ENCODE measurements at regions not wholly inside any gene's neighbourhood (a gene's known extent, or its start where the extent isn't known, plus 50 kb on each side); places are given as distances from the start of the nearest gene placed in this dataset.
"Not testable (repeated sequence)": the region's sequence is repeated elsewhere in the genome, so short reads cannot be mapped to it uniquely, and the experiment has no call there.

- DNase-seq (ENCODE audit: low read depth) = no peak
Measured at GRCh38 chr2:132272713-132273112, 111.0 kb upstream of the ANKRD30BL start.

DNA sequence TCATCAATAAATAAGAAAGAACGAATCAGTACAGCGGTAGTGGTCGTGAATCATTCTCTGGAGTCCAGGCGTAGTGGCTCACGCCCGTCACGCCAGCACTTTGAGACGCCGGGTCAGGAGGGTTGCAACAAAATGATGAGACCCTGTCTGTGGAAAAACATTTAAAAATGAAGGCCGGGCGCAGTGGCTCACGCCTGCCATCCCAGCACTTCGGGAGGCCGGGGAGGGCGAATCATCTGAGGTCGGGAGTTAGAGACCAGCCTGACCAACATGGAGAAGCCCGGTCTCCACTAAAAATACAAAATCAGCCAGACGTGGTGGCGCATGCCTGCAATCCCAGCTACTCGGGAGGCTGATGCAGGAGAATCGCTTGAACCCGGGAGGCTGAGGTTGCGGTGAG, 111.8 kb upstream of the ANKRD30BL start:
- DNase-seq (ENCODE audit: low read depth) = not testable (repeated sequence)

DNA sequence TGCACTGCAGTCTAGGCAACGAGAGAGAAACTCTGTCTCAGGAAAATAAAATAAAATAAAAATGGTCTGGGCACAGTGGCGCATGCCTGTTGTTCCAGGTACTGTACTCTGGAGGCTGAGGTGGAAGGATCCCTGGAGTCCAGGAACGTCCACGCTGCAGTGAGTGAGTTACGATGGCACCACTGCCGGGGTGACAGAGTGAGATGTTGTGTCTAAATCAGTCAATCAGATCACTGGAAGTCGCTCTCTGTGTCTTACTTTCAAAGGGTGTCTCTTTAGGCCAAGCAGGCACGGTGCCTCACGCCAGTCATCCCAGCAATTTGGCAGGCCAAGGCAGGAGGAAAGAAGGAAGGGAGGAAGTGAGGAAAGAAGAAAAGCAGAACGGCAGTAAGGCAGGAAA, 112.2 kb upstream of the ANKRD30BL start:
- no peak for DNase-seq (ENCODE audit: low read depth)

DNA sequence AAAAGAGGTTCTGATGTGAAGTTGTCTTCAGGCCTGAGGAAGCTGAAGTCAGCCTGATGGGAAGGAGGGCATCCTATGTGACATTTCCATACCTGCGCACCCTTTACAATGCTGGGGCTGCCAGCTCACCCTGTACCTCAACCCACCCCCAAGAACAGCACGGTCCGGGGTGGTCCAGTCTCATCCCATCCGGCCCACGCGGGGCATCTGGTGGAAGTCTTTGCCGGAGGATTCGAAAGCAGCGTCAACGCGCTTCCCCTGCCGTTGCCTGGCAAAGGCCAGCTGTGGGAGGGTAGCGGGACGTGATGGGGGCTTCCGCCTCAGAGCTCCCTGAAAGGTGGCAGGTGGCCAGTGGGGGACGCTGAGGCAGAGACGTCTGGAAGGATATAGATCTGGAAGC, 113.6 kb upstream of the ANKRD30BL start:
- no peak for DNase-seq (ENCODE audit: low read depth)

DNA sequence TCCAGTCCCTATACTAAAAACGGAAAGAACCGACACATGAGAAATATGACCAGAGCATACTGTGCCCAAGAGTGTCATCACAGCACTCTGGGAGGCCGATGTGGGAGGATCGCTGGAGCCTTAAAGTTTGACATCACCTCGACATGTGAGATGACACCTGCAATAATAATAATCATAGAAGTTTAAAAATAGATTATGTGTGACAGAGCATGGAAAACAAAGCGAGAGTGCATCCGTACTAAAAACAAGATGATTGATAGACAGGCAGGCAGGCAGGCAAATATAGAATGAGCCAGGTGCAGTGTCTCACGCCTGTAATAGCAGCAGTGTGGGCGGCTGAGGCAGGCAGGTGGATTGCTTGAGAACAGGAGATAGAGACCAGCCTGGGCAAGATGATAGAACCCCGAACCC, 114.8 kb upstream of the ANKRD30BL start:
- no peak for DNase-seq (ENCODE audit: low read depth)

- DNase-seq (ENCODE audit: low read depth) = no peak
Measured at GRCh38 chr2:132278267-132278666, 116.5 kb upstream of the ANKRD30BL start.

DNA sequence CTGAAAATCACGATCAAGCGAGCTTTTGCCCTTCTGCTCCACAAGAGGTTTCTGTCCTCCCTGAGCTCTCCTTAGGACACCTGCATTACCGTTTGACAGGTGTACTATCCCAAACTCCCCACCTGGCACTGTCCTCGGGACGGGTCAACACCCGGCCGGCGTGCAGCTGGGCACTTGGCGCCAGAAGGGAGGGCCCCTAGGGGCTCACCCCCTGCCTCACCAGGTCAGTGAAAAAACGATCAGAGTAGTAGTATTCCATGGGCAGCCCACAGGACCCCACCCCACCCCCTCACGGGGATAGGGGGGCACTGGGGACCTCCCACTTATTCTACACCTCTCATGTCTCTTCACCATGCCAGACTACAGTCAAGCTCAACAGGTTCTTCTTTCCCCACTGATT, 117.6 kb upstream of the ANKRD30BL start:
- DNase-seq (ENCODE audit: low read depth) = no peak

DNA sequence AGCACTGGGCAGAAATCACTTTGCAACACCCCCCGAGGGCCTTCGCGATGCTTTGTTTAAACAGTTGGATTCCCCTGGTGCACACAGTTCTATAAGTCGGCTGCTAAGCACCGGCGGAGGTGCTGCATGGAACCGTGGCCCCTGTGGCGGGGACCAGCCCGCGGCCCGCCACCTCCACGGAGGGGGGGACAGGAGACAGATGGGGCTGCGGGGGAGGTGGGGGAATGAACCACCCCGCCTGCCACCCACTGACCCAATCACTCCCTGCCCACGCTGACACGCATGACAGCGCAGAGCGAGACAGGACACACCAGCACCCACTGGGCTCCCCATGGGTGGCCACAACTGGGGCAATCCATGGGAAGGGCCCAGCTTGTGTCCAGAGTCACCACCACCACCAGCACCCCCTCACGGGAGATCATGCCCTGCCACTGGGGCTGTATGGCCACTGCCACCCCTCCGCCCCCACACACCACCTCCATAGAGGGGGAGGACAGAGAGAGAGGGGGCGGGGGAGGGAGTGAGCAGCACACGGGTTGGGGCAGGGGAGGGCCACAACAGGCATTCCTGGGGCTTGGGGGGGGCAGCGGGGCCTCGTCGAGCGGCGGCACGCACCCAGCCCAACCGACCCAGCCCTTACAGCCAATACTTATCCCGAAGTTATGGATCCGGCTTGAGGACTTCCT, 118.3 kb upstream of the ANKRD30BL start:
- DNase-seq (ENCODE audit: low read depth) = no peak

DNA sequence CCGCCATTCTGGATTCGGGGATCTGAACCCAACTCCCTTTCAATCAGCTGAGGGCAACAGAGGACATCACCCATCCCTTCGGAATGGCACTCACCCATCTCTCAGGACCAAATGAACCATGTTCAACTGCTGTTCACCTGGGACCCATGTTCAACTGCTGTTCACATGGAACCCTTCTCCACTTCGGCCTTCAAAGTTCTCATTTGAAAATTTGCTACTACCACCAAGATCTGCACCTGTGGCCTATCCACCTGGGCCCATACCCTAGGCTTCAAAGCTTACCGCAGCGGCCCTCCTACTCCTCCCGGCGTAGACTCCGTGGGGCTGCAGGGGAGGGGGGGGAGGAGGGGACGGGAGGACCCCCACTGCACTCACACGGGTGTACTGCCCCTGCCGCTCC, 119.2 kb upstream of the ANKRD30BL start:
- no peak for DNase-seq (ENCODE audit: low read depth)

DNA sequence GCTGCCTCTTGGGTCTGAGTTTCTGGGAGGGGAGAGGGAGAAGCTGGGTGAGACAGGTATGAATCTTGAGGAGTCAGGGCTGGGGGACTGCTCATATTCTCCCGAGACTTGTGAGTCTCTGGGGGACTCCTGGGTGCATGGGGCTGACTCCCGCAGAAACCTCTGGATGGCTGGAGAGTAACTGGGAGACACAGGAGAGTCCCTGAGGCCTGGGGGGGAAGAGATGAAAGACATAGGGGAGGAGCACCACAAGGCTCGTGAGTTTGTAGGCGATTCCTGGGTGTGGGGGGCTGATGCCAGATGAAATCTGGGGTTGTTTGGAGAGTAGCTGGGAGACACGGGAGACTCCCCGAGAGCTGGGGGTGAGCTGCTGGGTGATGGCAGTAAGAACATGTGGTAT, 120.4 kb upstream of the ANKRD30BL start:
- not testable (repeated sequence) for DNase-seq (ENCODE audit: low read depth)

GRCh38 chr2:132282911-132283310, 121.2 kb upstream of the ANKRD30BL start:
- DNase-seq (ENCODE audit: low read depth) = no peak

DNA sequence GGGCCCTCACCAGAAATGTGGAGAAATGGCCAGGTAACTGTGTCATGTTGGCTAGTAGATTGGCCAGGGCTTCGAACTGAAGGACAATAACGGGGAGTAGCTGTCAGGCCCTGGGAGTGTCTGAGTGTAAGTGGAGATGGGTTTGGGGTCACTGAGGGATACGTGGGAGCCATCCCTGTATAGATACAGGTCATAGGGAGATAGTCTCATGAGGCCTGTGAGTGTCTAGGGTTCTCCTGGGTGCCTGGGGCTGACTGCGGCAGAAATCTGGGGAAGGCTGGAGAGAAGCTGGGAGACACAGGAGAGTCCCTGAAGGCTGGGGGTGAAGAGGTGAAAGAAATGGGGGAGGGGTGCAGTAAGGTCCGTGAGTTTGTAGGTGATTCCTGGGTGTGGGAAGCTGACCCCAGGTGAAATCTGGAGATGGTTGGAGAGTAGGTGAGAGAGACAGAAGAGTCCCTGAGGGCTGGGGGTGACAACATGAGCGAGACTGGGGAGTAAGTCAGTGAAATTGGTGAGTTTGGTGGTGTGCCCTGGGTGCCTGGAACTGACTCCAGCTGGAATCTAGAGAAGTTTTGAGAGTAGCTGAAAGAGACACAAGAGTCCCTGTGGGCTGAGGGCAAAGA, 124.6 kb upstream of the ANKRD30BL start:
- DNase-seq (ENCODE audit: low read depth) = not testable (repeated sequence)

GRCh38 chr2:132287910-132288309, 126.2 kb upstream of the ANKRD30BL start:
- not testable (repeated sequence) for DNase-seq (ENCODE audit: low read depth)

DNA sequence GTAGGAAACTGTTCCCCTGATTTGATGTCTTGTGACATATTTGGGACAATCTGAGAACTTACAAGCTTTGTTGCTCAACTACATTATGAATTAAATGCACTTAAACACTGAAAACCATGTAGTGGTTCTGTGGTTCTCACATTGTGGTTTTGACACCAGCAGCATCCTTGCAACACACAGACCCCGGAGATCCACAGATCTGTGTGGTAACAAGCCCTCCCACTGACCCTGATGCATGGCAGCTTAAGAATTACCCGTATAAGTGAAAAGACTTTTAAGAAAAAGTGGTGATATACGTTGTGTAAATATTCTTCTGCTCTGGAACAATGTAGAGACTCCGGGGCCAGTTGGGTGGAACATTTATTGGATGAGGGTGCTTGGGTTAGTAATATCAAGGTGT, 127.4 kb upstream of the ANKRD30BL start:
- not testable (repeated sequence) for DNase-seq (ENCODE audit: low read depth)

DNA sequence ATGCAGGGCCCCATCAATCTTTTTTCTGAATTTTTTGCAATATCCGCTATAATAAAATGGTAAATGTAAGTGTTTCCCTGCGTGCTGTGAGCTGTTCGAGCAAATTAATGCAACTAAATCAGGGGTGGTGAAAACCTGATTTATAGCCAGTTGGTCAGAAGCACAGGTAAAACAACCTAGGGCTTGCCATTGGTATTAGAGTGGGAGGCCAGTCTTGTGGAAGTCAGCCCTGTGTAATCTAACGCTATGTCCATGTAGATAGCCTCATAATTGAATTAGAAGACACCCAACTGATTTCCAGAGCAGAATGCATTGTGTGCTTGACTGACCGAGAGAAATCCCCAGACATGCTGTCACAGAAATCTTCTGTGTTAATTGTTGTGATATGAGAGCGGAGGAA, 126.8 kb upstream of the GPR39 start:
- DNase-seq (ENCODE audit: low read depth) = not testable (repeated sequence)

GRCh38 chr2:132300592-132301378, 115.8 kb upstream of the GPR39 start:
- not testable (repeated sequence) for DNase-seq (ENCODE audit: low read depth)

DNA sequence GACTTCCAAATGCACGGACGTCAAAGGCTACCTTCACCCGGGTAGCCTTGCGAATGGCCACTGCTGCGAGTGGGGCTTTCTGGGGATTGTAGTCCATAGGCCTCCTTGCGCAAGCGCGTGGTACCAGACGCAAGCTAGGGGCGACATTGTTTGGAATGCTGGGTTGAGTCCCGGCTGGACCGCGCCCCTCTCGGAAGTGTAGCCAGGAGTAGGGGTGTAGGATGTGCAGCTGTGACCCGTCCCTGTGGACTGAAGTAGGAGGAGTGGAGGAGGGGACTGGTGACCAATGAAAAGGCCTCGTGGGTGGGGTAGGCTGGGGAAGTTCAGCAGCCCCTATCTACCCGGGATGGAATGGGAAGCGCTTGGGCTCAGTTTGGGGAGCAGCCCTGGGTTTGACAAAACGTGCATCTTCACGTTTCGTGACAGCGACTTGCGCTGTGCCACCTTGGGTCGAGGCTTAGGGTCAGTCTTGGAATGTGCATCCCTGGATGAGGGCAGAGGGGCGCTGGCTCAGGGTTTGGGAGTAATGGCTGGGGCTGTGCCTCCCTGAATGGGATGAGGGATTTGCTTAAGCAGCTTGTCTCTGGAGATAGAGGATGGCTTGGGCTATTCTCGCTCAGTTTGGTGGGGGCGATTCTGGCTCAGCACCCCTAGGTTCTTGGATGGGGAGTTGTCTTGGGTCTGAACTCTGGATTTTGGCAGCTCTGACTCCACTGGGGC, 111.8 kb upstream of the GPR39 start:
- not testable (repeated sequence) for DNase-seq (ENCODE audit: low read depth)

DNA sequence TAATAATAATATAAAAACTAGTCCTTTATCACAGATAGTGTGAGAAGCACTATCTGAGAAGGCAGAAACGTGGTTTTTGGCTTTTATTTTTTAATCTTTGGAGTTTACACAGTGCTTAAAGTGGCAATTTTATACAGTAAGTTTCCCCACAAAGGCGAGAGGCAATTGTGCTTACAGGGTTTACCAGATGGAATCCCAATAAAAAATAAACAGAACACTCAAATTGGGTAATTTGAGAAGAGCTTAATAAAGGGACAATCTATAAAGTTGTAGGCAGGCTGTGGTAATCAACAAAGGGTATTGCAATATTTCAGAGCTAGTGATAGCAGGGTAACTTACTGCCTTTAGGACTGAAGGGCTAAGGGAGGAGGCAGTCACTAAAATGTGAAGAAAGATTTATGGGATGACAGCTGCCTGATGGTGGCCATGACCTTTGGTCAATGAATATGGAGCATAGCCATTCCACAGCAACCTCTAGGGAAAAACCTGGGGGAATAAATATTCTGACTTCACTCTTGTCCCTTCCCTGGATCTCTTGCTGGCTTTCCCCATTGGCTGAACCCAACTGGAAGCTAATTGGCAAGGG, 108.9 kb upstream of the GPR39 start:
- DNase-seq (ENCODE audit: low read depth) = not testable (repeated sequence)

- not testable (repeated sequence) for DNase-seq (ENCODE audit: low read depth)
Measured at GRCh38 chr2:132309203-132309602, 107.4 kb upstream of the GPR39 start.

GRCh38 chr2:132315546-132315945, 101.1 kb upstream of the GPR39 start:
- DNase-seq (ENCODE audit: low read depth) = not testable (repeated sequence)

DNA sequence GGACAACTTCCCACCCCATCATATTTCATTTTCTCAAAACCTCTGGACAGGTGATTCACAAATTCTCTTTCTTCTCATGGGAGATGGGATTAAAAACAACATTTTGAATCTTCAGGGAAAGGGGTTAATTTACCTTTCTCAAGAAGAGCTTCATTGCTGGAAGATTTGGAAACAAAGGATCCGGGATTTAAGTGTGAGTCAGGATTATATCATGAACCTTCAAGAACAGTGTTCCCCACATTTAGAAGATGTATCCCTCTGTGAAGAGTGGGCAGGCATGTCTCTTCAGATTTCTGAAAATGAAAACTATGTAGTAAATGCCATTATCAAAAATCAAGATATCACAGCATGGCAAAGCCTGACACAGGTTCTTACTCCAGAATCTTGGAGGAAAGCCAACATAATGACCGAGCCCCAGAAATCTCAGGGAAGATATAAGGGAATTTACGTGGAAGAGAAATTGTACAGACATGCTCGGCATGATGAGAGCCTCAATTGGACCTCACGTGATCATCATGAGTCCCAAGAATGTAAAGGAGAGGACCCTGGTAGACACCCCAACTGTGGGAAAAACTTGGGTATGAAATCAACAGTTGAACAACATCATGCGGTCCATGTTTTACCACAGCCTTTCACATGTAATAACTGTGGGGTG, 99.5 kb upstream of the GPR39 start:
- DNase-seq (ENCODE audit: low read depth) = not testable (repeated sequence)

Data from GM04504 (cell line).